GM18868 (cell line): ENCODE measurements at regions not wholly inside any gene's neighbourhood (a gene's known extent, or its start where the extent isn't known, plus 50 kb on each side); places are given as distances from the start of the nearest gene placed in this dataset.

ENCODE experiments used
- ATAC-seq: cut with Tn5 transposase; IDR thresholded peaks from one replicate; pipeline ENCODE4 v1.9.1; 2021; ENCODE audit warnings: mild to moderate bottlenecking, moderate library complexity; ENCODE audit not compliant: unreplicated experiment

GRCh38 chr17:71703701-71704100 is 417.1 kb upstream of the SOX9 start:
- no peak for ATAC-seq

DNA sequence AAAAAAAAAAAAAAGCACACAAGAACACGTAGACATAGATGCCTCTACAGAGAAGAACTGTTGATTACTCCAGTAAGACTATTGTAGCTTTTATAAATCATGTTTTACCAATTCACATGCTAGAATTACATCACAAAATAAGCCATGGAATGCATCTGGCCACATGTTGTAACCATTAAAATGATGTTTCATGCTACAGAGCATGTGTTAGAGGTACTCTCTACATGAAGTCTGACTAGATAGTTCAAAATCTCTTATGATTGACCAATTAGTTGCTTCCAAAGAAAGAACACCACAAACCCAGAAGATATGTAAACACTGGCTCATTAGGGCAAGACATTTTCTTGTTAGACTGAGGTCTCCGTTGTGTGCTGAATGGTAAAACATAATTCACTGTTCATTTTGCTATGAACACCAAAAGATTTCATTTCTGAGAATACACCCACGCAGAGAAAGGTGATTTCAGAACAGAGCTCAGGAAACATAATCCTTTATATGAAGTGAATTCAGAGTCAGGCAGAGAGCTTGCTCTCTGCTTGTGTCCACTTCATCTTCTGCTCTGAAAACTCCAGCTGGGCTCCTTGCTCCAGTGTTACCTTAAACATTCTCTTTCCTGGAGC is 411.4 kb upstream of the SOX9 start:
- no peak for ATAC-seq

DNA sequence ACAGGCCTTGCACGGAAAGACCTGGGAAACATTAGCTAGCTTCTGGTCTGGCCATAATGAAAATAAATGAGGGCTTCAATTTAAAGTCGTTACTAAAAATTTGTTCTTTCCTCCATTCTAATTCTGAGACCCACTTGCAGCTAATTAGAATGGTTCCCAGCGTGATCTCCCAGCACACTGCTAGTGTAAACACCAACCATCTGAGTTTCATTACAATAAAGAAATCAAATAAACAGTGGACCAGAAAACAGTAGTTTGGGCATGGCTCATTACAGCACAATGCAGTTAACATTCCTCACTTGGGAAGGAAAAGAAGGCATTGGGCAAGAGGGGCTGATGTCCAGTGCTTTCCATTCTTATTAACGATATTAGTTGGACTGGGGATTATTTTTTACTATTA is 410.9 kb upstream of the SOX9 start:
- ATAC-seq = no peak

- no peak for ATAC-seq
These were observed 410.0 kb upstream of the SOX9 start for GRCh38 chr17:71710816-71711215.

DNA sequence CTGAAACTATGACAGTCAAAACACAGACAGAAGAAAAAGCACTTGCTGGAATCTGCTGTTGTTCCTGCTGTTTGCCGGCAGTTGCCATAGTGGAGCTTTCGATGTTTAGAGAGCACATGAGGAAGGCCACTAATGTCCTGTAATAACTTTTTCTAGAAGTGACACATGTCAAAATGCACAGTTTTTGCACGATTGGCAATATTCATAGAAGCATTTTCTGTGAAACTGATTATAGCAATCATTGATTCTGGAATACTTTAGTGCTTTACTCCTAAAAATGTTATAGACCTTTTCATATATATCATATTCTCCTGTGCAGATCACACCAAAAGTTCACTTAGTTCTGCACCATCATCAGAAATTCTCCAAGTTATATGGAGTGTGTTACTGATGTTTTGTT is 407.0 kb upstream of the SOX9 start:
- ATAC-seq = no peak

DNA sequence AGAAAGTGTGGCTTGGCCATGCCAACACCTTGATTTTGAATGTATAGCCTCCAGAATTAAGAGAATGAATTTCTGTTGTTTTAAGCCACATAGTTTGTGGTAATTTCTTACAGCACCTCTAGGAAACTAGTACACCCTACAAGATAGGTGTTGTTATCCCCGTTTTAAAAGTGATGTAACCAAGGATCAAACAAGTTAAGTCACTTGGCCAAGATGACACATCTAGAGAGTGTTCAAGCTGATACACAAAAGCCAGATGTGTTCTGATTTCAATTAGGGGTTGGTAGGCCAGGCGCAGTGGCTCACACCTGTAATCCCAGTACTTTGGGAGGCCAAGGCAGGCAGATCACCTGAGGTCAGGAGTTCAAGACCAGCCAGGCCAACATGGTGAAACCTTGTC is 396.5 kb upstream of the SOX9 start:
- no peak for ATAC-seq

- no peak for ATAC-seq
These were observed 395.0 kb upstream of the SOX9 start for GRCh38 chr17:71725811-71726210.

GRCh38 chr17:71726341-71726740 is 394.5 kb upstream of the SOX9 start:
- no peak for ATAC-seq

GRCh38 chr17:71727292-71727691 is 393.5 kb upstream of the SOX9 start:
- ATAC-seq = no peak

GRCh38 chr17:71727723-71728122 is 393.1 kb upstream of the SOX9 start:
- ATAC-seq = no peak

DNA sequence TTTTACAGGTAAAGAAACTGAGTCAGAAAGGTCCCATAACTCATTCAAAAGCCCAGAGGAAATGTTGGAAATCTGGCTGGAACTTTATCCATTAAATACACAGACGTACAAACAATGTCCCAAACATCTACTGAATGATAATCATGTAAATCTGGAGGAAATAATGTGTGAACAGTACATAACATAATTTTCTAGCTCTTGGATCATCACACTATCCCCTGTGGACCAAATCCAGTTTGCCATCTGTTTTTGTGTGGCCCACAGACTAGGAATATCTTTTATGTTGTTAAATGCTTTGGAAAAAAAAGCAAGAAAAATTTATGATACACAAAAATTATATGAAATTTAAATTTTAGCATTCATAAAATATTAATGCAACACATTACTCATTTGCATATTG is 389.9 kb upstream of the SOX9 start:
- no peak for ATAC-seq

DNA sequence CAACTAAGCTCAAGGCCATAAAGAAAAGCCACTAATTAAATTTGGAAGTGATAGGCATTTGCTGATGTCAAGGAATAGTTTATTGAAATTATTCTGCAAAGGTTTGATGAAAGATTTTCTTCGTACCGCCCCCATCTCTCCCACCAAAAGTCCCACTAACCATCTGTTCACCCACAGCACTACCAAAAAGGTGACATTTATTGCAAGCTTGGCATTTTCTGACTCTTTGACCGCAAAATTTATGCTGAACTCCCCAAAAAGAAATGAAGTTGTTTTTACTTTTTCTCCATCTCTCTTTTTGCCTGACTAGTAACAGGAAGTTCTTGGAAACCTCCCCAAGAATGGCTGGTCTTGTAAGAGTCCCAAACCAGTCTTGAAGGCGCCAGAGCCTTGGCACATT is 384.9 kb upstream of the SOX9 start:
- ATAC-seq = no peak

GRCh38 chr17:71740866-71741265 is 380.0 kb upstream of the SOX9 start:
- no peak for ATAC-seq

DNA sequence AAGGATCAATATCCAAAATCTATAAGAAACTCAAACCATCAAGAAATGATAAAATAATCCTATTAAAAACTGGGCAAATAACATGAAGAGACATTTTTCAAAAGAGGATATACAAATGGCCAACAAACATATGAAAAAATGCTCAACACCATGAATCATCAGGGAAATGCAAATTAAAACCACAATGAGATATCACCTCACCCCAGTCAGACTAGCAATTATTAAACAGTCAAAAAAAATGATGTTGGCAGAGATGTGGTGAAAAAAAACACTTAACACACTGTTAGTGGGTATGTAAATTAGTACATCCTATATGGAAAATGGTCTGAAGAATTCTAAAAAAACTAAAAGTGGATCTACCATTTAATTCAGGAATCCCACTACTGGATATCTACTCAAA is 379.0 kb upstream of the SOX9 start:
- ATAC-seq = no peak

DNA sequence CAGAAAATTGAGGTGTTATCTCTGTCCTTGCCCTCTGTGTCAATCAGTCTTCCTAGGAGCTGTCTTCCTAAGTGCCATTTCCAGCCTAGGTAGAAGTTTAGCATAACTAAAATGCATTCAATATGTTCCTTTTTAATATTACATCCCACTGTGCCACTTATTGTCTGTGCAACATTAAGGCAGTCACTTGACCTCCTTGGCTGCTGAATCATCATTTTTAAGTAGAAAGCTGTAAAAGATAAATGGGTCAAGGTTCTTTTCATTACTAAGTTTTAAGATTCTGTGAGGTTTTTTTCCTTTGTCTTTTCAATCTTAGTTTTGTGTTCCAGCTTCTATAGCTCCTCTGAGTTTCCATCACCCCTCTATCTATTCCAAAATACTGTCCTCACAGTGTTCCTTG is 371.9 kb upstream of the SOX9 start:
- ATAC-seq = no peak

DNA sequence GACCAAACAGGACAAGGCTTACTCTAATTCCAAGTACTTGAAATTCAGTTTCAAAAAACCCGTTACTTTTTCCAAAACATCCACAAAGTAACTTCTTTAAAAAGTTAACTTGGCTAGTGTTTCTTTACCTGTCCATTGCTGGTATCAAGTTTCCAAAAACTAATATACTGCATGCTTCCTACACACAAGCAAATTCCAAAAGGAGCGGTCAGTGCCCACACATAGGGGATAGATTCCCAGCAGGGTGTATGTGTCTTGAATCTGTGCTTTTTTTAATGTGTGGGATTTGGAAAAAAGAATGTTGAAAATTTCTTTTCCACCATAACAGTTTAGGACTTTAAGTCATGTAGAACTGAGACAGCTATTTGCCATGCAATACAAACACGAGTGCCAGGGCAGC is 367.8 kb upstream of the SOX9 start:
- ATAC-seq = no peak

DNA sequence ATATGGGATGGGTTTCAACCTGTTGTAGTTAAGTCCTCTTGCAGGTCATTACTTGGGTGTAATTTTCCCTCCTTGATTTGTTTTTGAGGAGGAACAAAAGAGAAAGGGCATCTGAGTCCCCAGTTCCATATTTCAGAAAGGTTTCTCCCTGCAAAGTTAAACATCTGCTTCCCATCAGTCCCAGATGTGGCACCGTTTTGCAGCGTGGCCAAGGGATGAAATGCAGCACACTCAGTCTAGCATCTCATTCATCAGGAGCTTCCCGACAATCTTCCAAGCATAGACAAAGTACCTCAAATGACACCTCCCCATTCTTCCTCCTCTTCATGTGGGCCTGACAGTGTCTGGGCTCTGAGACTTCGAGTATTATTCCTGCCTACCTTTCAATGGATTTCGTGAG is 363.7 kb upstream of the SOX9 start:
- ATAC-seq = no peak

GRCh38 chr17:71757956-71758355 is 362.9 kb upstream of the SOX9 start:
- ATAC-seq = no peak

GRCh38 chr17:71759422-71760060 is 361.3 kb upstream of the SOX9 start:
- no peak for ATAC-seq

DNA sequence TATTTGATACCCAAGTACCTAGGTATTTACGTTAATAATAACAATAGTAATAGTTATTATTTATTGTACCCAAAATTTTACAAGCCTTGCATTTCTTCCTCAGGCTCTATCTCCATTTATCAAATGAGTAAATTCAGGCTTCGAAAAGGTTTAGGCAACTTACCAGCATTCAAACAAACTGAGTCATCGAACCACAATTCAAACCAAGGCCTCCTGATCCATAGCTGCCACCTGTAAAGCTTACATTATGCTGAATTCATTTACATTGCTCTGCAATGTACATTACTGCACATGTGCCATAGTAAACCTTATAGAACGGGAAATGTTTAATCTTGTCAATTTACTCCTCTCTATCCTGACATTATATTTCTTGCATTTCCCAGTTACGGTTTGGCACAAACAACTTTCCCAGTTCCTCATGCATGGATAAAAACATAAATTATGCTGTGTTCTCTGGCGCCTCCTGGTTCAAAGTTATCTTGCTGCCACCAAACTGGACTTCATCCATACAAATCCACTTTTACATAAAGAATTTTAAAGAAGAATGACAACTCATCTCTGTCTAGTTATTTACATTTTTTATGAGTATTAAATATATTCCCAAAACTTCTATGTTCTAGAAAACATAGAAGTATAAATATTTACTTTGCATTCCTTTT is 360.6 kb upstream of the SOX9 start:
- ATAC-seq = no peak

GRCh38 chr17:71762526-71762925 is 358.3 kb upstream of the SOX9 start:
- ATAC-seq = no peak

- peak; percentile 93 for ATAC-seq
These were observed 356.3 kb upstream of the SOX9 start for GRCh38 chr17:71764505-71764904.

- ATAC-seq = no peak
These were observed 355.4 kb upstream of the SOX9 start for GRCh38 chr17:71765437-71765836.
